VCaP (cell line): ENCODE measurements at regions not wholly inside any gene's neighbourhood (a gene's known extent, or its start where the extent isn't known, plus 50 kb on each side); places are given as distances from the start of the nearest gene placed in this dataset.
"Not testable (repeated sequence)": the region's sequence is repeated elsewhere in the genome, so short reads cannot be mapped to it uniquely, and the experiment has no call there.

Experiments used
- H3K27ac ChIP-seq: fragments of 450-650 bp; 2 replicates; pipeline ENCODE4 v1.5.1; 2017
- CTCF ChIP-seq: fragments of 450-650 bp; conservative IDR thresholded peaks from 2 replicates; pipeline ENCODE4 v1.5.1; 2017; ENCODE audit warnings: mild to moderate bottlenecking, moderate library complexity

- H3K27ac ChIP-seq: no peak overlapping the region
- no peak for TF ChIP-seq CTCF
Observed at GRCh38 chr4:127505203-127505602, 127.6 kb upstream of the INTU start.

DNA sequence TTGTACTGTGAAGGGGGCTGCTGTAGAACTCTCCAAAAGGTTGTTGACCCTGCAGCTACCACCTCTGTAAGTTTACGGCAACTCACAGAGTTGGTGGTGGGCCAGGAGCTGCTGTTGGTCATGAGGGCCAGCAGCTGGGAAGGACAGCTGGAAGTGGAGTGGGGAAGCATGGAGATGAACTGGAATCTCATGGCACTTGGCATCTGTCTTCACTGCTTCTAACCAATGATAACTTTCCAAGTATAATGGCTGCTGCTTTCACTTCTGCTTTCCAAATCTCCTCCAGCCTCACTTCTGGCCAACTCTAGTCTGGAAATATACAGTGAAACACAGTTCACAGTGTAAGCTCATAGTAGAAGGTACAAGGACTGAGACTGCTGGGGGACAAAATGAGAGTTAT, 126.5 kb upstream of the INTU start:
- H3K27ac ChIP-seq: no peak overlapping the region
- TF ChIP-seq CTCF: no peak

- no peak overlapping the region for H3K27ac ChIP-seq
- no peak for TF ChIP-seq CTCF
Observed at GRCh38 chr4:127509155-127509554, 123.6 kb upstream of the INTU start.

GRCh38 chr4:127512672-127513071, 120.1 kb upstream of the INTU start:
- not testable (repeated sequence) for H3K27ac ChIP-seq

- H3K27ac ChIP-seq: not testable (repeated sequence)
Observed at GRCh38 chr4:127515259-127515658, 117.5 kb upstream of the INTU start.

GRCh38 chr4:127518046-127518445, 114.7 kb upstream of the INTU start:
- no peak for TF ChIP-seq CTCF
- H3K27ac ChIP-seq: no peak overlapping the region

DNA sequence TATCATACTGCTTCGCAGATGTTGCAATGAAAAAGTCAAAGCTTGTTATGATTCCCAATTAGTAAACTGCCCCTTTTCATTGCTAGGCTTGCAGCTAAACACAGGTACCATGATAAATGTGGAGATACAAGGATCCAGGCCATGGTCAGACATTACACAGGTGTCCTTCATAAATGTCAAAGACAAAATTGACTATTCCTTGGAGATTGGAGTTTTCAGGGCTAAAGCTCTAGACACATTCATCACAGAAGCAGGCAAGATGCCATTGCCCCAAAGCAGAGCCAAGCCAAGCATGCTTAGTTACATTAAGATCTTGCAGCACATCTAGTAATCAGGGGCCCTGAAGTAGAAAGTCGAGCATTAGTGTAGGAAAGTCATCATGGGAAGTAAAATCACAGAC, 111.3 kb upstream of the INTU start:
- no peak overlapping the region for H3K27ac ChIP-seq
- no peak for TF ChIP-seq CTCF

DNA sequence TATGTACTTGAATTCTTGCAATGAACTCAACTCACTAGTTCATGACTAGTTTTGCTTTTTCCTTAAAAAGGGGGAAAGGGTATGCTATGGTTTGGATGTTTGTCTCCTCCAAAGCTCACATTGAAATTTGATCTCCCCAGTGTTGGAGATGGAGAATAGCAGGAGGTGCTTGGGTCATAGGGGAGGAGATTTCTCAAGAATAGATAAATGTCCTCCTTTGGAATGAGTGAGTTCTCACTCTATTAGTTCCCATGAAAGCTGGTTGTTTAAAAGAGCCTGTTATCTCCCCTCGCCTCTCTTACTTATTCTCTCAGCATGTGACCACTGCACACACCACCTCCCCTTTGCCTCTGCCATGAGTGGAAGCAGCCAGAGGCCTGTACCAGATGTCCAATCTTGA, 109.4 kb upstream of the INTU start:
- TF ChIP-seq CTCF: no peak
- no peak overlapping the region for H3K27ac ChIP-seq

DNA sequence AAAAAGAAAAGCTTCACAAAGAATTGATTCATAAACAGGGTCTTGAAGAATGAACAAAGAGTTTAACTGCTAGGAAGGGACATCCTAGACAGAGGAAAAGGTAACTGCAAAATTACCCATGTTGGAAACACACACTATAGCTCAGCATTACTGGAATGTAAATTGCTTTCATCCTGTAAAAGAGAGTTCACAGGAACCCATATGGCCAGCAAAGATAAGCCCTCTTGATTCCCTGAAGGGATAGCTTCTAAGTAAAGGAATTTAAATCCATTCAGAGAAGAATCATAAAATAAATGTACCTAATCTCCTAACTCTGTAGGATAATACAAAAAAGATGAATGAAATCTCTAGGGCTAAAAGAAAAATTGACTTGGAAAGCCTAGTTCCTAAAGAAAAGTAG, 107.1 kb upstream of the INTU start:
- no peak for TF ChIP-seq CTCF
- no peak overlapping the region for H3K27ac ChIP-seq
